Lung (tissue), 11 donors: ENCODE measurements at regions not wholly inside any gene's neighbourhood (a gene's known extent, or its start where the extent isn't known, plus 50 kb on each side); places are given as distances from the start of the nearest gene placed in this dataset.
"Not testable (repeated sequence)": the region's sequence is repeated elsewhere in the genome, so short reads cannot be mapped to it uniquely, and the experiment has no call there.

Experiments used
- ATAC-seq: fragments of 200-7000 bp; cut with Tn5 transposase; one replicate; pipeline ENCODE4 v1.9.1; 2020; ENCODE audit warnings: moderate number of reproducible peaks; ENCODE audit not compliant: insufficient read depth, low FRiP score
- DNase-seq, 3 donors: peaks; one replicate each; pipeline ENCODE4 v3.0.0-alpha.2; 2013 to 2017
- H3K27ac ChIP-seq, 2 donors: one replicate each; pipeline ENCODE4 v1.5.1; 2013; ENCODE audit warnings: mild to moderate bottlenecking in 2 of 2, moderate library complexity in 2 of 2, control low read depth in 1 of 2, inconsistent platforms in 1 of 2, low read depth in 1 of 2, low read length in 1 of 2
- H3K27me3 ChIP-seq, 3 donors: one replicate each; pipeline ENCODE4 v1.5.1; 2013; ENCODE audit warnings: low read length in 2 of 3; ENCODE audit not compliant: control insufficient read depth in 3 of 3, insufficient read depth in 3 of 3
- H3K36me3 ChIP-seq, 4 donors: one replicate each; pipeline ENCODE4 v1.5.1; 2013; ENCODE audit warnings: low read length in 4 of 4, mild to moderate bottlenecking in 1 of 4, moderate library complexity in 1 of 4; ENCODE audit not compliant: control insufficient read depth in 4 of 4, insufficient read depth in 4 of 4
- H3K4me1 ChIP-seq, 5 donors: one replicate each; pipeline ENCODE4 v1.5.1; 2013; ENCODE audit warnings: low read length in 5 of 5, mild to moderate bottlenecking in 2 of 5, moderate library complexity in 1 of 5; ENCODE audit not compliant: control insufficient read depth in 5 of 5, insufficient read depth in 5 of 5
- H3K4me3 ChIP-seq: one replicate; pipeline ENCODE4 v1.5.1; 2013; ENCODE audit warnings: mild to moderate bottlenecking, control low read depth, moderate library complexity
- H3K9ac ChIP-seq, 2 donors: one replicate each; pipeline ENCODE4 v1.5.1; 2013; ENCODE audit warnings: low read length in 2 of 2, control low read depth in 1 of 2; ENCODE audit not compliant: insufficient read depth in 1 of 2
- H3K9me3 ChIP-seq, 4 donors: one replicate each; pipeline ENCODE4 v1.5.1; 2013; ENCODE audit warnings: low read length in 3 of 4, mild to moderate bottlenecking in 1 of 4, moderate library complexity in 1 of 4; ENCODE audit not compliant: control insufficient read depth in 4 of 4, insufficient read depth in 3 of 4
- WGBS, 2 donors: extraction: QIAGEN DNeasy Blood & Tissue Kit; methylation state at CpG; one replicate each; pipeline ENCODE4 v1.1.7; 2013; 5-methylcytosine and 5-hydroxymethylcytosine counted together
- TF ChIP-seq, protein P1 (sequence below): IDR thresholded peaks from 2 replicates; pipeline ENCODE4 v1.5.1; 2012; ENCODE audit warnings: mild to moderate bottlenecking; ENCODE audit errors: control extremely low read depth, extremely low read depth
- donor health status: control.
- donor health status: control.
- donor health status: Bipolar disorder and iron deficiency.
- donor health status: healthy.
- donor health status: DM: yes; HTN: yes; CAD: no.

- not testable (repeated sequence) for H3K9me3 ChIP-seq, H3K36me3 ChIP-seq, H3K4me1 ChIP-seq, H3K27me3 ChIP-seq, ATAC-seq, H3K4me3 ChIP-seq, H3K27ac ChIP-seq, DNase-seq, H3K9ac ChIP-seq
- 85 to 88% methylated on average over 6 of the region's 6 CpGs for WGBS, 2 donors
These were observed 140.5 kb upstream of the PLXNC1 start for GRCh38 chr12:94007833-94008232.

DNA sequence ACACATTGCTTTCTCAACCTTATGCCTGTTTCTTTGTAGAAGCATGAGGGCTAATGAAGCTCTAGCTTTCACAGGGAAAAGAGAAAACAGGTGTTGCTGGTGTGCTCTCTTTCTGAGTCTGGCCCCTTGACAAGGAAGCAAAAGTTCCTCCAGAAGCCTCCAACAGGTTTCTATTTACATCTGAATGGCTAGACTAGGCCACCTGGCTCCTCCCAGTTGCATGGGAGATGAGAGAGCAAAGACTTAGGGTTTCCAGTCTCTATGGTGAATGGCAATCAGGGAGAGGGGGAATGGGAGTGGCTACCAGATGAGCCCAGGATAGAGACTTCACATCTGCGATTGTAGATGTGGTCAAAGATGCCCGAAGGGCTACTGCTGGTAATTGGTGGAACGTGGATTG, 138.1 kb upstream of the PLXNC1 start:
- ATAC-seq (no peak), DNase-seq (no peak)
- Histone ChIP-seq H3K4me3 (no peak overlapping the region), H3K36me3 (no peaks in the 10 kb centered on the region), H3K4me1 (no peaks in the 10 kb centered on the region), H3K27ac (no peak overlapping the region), H3K27me3 (no peaks in the 10 kb centered on the region), H3K9me3 (no peaks in the 10 kb centered on the region), H3K9ac (no peak overlapping the region)
- 86 to 91% methylated on average over 3 of the region's 3 CpGs for WGBS, 2 donors
- TF ChIP-seq, protein P1, sequence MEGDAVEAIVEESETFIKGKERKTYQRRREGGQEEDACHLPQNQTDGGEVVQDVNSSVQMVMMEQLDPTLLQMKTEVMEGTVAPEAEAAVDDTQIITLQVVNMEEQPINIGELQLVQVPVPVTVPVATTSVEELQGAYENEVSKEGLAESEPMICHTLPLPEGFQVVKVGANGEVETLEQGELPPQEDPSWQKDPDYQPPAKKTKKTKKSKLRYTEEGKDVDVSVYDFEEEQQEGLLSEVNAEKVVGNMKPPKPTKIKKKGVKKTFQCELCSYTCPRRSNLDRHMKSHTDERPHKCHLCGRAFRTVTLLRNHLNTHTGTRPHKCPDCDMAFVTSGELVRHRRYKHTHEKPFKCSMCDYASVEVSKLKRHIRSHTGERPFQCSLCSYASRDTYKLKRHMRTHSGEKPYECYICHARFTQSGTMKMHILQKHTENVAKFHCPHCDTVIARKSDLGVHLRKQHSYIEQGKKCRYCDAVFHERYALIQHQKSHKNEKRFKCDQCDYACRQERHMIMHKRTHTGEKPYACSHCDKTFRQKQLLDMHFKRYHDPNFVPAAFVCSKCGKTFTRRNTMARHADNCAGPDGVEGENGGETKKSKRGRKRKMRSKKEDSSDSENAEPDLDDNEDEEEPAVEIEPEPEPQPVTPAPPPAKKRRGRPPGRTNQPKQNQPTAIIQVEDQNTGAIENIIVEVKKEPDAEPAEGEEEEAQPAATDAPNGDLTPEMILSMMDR, result no peak

- peak in 2 of 3 donors; percentile 40 to 52 for DNase-seq
- Histone ChIP-seq H3K27ac (no peak overlapping the region), H3K4me1 (no peaks in the 10 kb centered on the region), H3K9ac (no peak overlapping the region), H3K4me3 (no peak overlapping the region), H3K36me3 (no peaks in the 10 kb centered on the region), H3K9me3 (peaks cover 0 to 4% (median 1%) of the 10 kb centered on the region in 4 donors), H3K27me3 (no peaks in the 10 kb centered on the region)
- no peak for ATAC-seq
- WGBS, 2 donors, result 70 to 71% methylated on average over 2 of the region's 2 CpGs
- TF ChIP-seq, protein P1, result no peak
These were observed 136.3 kb upstream of the PLXNC1 start for GRCh38 chr12:94012071-94012470.

- no peak for ATAC-seq
- DNase-seq, result no peak
- 15 to 30% methylated on average over 1 of the region's 1 CpG for WGBS, 2 donors
- Histone ChIP-seq H3K27ac (no peak overlapping the region), H3K27me3 (no peaks in the 10 kb centered on the region), H3K9me3 (peaks cover 0 to 8% (median 4%) of the 10 kb centered on the region in 4 donors), H3K4me3 (no peak overlapping the region), H3K9ac (no peak overlapping the region), H3K4me1 (no peaks in the 10 kb centered on the region), H3K36me3 (no peaks in the 10 kb centered on the region)
- TF ChIP-seq, protein P1, result no peak
These were observed 135.8 kb upstream of the PLXNC1 start for GRCh38 chr12:94012590-94012989.

- H3K36me3 ChIP-seq, DNase-seq, H3K9ac ChIP-seq, H3K4me1 ChIP-seq, ATAC-seq, H3K27me3 ChIP-seq, H3K27ac ChIP-seq, H3K4me3 ChIP-seq: not testable (repeated sequence)
- peaks cover 0 to 16% (median 4%) of the 10 kb centered on the region in 4 donors for H3K9me3 ChIP-seq
- WGBS, 2 donors, result 98% methylated on average over 2 of the region's 2 CpGs
These were observed 131.1 kb upstream of the PLXNC1 start for GRCh38 chr12:94017247-94017646.
